ENCODE measurements at regions not wholly inside any gene's neighbourhood (a gene's known extent, or its start where the extent isn't known, plus 50 kb on each side); places are given as distances from the start of the nearest gene placed in this dataset.

DNA sequence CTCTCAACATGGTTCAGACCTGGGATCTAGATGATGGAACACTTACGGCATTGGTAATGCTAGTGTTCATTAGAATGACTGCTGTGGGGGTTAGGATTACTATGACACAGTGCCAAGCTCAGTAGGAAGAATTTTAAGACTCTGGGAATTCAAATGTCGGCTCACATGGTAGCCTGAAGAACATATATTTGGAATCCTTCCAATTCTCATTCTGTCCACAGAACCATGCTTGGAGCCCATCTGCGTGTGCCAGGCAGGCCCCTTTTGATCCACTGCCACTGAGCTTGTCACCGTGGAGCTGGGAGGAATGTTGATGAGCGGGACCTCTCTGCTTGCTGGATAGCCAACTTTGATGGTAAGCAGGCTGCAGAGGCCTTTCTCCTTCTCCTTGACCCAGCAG is 322.0 kb upstream of the SOX11 start:
- no peak for DNase-seq

DNA sequence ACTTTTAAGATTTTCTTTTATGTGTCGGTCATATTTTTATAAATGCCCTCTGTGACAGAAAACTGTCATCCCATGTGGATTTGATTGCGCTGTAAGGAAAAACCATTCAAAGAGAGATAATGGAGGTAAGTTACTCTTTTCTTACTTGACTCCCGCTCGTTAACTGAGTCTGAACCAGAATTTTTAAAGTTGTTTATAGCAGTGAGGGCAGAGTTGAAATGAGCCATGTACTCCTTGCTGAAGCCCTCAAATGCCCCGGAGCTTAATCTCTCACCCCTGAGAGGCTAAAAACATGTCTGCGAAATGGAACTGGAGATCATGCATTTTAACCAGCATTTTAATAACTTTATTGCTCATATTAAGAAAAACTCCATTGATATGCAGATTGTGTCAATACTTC is 320.0 kb upstream of the SOX11 start:
- DNase-seq, result no peak

DNA sequence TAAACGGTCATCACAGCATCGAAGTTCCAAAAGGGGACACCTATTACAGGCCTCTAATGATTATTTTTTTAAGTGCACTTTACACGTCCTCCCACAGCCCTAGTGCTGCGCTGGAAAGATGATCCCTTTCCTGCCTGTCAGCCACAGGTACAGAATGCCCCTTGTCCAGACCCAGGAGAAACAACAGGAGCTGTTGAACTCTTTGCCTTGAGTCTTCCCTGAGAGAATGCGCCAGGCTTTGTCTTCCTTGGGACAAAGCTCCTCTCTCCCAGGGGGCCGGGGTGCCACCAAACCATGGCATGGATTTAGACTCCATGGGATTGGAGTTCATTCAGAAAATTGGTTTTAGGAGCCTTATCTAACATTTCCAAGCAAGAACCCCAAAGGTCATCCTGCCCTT is 319.0 kb upstream of the SOX11 start:
- no peak for DNase-seq

DNA sequence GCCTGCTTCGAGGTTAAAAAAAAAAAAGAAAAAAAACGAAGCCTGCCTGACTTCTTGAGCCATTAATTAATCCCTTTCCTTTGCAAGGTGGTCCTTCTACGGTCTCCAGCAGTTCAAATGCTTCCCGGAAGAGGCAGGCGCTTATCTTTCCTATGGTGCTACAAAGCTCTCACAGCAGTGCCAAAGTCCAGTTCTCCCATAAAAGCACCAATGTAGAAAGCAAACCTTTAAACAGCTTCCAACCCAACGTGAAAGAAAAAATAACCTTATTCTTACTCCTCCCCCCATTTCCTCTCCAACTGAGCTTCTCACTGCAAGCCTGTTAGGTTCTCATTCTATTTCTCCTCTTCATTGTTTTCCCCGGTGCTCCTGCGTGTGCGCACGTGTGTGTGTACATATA is 317.4 kb upstream of the SOX11 start:
- no peak for DNase-seq

DNA sequence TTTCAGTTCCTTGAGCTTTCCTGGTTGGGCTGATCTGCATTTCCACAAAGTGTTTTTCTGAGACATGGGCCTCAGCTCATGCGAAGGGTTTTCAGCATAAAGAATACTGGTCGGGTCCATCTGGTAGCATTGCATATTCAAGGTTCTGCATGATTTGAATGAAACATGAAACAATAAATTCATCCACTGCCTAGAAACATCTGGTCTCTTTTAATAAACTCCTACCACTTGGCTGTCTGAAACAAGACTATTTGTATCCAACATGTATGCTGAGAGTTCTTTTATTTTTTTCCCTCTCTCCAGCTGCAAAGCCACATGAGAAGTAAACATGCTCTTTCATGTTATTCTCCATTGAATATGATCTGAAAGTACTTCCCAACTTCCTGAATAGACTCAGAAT is 314.9 kb upstream of the SOX11 start:
- DNase-seq, result no peak

DNA sequence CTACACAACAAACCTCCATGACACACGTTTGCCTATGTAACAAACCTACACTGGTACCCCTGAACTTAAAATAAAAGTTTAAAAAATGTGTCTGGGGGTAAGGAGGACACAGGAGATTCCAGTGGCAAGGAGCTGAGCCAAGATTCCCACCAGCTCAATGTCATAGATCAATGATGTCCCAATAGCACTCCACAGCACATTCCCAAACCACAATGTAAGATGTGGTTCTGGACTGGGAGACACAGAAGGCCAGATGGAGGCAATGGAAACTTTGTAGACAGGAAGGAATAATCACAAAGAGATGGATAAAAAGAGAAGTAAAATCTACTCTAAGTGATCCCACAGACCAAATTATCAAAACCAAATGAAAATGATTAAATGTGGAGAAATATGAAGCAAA is 312.4 kb upstream of the SOX11 start:
- no peak for DNase-seq

DNA sequence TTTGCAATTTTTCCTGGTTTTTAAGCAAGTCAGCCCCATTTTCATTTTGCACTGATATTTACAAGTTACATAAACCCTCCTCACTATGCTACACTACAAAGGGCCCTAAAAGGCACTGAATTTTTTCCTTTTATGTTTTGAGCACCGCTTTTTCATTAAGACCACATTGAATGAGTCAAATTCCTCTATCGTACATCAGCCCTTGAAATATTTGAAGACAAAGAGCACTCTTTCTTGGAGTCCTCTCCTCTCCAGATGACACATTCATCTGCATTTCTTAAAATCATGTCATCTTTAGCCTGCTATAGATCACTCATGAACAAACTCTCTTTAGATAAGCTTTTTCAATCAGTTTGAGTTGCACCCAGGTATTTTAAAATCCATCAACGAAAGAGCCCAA is 306.6 kb upstream of the SOX11 start:
- DNase-seq, result no peak

DNA sequence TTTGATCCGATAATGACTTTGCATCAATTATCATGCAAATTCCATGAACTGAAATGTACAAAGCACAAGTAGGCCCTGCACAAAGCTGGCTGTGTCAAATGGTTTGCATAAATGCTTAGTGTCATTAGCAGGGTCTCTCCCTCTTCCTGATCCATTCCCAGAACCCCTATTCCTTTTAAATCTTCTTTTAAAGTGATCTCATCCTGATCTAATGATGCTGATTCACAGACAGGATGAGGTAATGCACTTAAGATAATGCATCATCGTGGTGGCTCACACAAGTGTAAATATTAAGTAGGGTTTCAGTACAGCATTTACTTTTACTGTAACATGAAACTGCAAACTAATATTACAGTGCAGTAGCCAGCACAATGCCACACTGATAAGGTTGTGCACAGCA is 304.8 kb upstream of the SOX11 start:
- DNase-seq, result no peak

DNA sequence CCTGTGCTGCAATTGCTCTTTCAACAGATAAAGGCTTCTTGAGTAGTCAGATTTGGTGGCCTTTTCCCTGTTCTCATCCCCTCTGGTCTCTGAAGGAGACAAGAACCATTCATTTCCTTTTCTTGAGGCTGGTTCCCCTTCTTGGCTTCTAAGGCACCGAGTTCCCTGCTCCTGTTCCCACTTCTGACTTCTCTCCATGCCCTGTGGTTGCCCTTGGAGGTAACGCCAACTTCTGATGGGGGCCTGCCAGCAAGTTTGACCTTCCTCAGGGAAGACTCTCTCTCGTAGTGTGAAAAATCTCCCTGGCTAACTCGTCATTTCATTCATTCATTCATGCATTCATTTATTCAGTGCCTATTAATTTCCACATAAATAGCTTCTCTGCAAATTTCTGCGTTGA is 302.4 kb upstream of the SOX11 start:
- no peak for DNase-seq

DNA sequence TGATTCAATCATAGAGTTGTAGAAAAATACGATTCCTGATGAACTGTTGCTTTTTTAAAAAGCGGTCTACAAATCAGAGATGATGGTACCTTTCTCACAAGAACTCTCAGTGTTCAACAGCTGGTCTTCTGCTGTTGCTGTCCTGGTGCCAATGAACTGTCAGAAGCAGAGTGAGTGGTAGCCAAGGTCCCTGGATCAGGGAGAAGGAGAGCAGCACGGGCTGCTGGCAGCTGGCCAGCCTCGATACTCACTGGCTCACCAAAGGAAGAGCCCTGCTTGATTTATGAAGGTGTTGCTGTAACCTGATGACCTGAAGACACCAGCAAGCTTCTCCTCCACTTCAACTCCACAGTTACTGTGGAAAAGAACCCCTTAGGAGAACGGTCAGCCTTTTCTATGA is 300.8 kb upstream of the SOX11 start:
- DNase-seq, result no peak

DNA sequence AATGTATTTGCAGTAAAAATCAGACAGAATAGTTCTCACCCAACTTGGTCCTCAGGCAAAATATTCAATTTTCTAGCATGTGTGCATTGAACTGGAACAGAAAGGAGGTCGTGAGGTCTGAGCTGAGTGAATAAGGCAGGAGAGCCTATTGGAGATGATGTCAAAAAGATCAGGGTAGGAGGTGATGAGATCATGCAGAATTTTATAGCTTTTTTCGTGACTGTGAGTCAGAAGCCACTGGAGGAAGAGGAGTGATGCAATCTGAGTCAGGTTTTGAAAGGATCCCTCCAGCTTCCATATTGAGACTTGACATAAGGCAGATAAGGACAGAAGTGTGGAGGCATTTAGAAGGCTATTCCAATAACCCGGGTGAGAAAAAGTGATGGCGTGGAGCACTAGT is 299.5 kb upstream of the SOX11 start:
- DNase-seq, result no peak

DNA sequence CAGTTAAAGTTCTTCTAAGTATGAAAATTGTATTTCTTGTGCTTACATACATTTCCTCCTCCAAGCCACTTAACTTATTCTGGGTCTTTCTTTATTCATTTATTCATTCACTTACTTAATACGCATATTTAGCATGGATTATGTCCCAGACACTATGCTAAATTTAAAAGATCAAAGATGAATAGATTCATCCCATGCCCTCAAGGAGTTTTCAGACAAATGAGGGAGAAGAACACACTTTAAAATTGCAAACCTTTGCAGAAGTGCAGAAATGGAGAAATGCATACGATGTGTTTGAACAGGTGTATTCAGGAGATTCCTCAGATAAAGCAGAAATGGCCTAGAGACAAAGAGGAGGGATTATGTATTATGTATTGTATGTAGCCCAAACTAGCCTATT is 298.7 kb upstream of the SOX11 start:
- DNase-seq, result no peak

DNA sequence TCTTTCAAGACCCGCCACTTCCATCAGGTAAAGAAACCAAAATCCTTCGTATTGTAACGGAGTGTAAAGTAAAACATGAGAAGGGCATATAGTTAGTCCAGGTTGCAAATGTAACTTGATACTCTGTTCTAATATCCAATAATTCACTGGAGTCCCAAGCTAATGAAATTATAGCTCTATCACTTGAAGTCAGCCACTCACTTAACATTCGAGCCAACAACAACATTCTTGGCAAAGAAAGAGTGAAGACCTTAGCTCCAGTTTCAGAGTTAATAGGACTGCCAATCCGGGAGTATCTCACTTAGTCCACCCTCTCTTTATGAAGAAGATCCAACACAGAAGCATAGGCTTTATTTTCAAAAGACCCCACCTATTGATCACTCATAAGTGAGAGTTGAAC is 298.0 kb upstream of the SOX11 start:
- no peak for DNase-seq

DNA sequence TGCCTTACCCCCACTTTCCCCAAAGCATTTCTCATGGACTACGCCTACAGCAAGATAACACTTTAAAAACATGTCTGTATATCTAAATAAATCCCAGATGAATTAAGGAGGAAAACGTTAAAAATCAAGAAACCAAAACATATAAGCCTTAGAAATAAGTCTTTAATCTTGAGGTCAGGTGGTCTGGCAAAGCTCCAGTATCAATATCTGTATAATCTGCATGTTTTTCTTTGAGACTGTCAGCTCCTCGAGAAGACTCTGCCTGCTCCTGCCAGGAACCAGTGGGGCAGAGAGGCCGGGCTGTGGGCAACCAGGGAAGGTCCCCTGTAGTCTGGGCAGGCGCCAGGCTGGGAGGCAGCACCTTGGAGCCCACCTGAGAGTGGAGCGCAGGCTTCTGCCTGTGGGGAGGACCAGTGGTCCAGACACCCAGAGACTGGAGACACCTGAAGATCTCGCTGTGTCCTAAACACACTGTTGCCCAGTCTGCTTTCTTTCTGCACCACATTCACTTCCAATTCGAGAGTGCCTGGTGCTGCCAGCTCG is 291.0 kb upstream of the SOX11 start:
- DNase-seq, result no peak

DNA sequence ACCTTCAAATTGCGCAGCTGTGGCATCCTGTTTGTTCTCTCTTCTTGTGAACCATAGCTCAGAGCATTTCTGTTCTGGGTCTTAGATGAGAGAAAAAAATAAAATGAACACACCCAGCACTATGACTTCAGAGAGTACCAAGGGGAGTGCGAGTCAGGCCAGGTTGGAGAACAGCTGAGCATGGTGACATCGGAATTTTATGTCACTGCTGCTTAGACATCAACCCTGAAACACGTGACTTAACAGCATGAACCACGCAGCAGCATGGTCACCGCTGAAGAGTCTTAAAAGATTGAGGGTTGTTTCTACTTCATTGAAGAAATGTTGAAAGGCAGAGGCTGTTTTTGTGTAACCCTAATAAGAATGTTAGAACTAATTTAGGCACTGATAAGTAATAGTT is 288.8 kb upstream of the SOX11 start:
- no peak for DNase-seq

DNA sequence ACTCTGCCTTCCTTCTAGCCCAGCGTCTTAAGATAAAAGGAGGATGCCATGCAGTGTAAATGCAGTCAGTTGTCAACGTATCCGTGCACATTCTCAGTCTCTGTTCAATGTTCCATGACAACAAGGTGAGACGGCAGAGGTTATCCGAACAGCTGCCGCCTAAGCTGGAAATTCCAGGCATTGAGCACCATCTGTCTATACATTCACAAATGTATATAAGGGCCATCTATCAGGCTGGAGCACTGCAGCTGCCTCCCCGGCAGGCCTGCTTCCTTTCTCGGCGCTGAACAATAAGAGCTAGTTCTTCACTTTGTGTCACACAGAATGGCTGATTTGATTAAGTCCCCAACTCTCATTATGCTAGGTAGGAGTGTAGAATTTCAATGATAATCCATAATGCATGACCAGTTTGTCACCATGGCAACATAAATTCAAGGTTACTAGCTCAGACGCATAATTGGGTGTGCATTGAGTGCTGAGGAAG is 282.2 kb upstream of the SOX11 start:
- no peak for DNase-seq

DNA sequence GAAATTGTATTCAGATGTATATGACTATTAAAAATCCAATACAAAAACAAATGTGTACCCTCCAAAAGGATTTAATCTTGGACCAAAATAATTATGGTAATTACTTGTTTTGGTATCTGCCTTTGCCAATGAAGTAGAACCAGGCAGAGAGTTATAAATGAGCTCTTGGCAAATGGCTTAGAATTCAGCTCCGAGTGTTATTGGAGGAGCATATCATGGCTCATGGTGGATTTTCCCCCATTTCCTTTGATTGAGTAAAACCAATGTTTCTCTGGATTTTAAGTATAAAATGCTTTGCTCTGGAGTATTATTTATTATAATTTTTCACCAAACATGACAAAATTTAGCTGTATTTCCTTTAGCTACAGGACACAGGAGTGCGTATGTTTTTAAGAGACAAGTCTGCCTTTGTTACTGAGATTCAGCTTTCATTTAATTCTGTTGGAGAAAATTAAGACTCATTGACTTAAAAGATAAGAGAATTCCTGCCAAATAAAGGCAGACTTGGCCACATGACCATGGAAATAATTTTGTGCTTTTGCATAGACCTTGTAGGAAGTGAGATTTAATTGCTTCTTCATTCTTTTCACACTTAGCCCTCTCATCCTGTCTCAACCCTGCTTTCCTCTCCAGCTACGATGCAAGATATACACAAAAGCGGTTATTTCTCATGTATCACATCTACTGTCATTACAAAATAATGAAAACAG is 281.0 kb upstream of the SOX11 start:
- DNase-seq, result no peak

DNA sequence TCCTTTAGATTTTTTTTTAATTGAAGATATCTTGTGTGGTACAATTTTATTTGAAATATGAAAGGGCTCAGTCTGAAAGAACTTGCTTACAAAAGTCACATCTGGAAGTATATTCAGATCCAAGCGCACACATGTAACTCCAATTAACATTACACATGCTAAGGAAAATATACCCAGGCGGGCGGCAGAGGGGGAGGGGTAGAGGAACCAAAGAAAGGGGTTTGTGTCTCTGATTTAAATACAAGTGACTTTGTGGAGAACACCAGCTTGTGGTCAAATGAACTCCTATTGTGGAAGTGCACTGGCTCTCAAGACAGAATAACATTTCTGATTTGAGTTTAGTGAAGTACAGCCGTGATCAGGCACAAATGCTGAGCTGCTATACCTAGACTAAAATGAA is 280.2 kb upstream of the SOX11 start:
- no peak for DNase-seq

DNA sequence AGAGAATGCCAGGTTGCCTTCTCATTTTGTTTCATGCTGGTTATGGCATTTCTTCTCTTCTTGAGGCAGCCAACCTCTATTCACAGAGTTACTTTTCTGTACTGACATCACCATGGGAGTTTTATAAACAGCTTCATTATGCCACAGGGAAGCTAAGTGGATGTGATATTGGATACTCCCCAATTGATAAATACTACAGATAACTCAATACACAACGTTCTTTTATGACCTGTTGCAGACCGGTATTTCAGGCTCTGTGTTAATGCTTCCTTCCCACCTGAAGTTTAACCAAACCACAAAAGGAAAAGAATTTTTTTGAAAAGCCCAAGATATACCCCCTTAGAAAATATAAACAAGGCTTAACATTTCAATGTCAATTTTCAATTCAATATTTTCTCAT is 258.3 kb upstream of the SOX11 start:
- no peak for DNase-seq

DNA sequence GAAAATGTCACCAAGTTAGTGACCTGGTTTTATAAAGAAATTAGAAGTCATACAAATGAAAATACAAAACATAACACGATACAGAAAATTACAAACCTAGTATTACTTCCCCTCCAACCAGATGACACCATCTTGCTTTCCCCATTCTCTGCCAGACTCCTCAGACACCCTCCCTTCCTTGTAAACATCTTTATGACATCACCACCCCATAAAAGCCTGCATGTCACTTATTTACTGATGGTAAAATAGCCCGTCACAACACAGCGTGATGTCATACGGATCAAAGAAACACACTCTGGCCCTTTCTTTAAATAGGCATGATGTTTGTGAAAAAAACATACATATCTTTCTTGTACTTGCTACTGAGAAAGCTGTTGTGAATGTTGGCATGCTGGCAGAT is 254.8 kb upstream of the SOX11 start:
- DNase-seq, result no peak

DNA sequence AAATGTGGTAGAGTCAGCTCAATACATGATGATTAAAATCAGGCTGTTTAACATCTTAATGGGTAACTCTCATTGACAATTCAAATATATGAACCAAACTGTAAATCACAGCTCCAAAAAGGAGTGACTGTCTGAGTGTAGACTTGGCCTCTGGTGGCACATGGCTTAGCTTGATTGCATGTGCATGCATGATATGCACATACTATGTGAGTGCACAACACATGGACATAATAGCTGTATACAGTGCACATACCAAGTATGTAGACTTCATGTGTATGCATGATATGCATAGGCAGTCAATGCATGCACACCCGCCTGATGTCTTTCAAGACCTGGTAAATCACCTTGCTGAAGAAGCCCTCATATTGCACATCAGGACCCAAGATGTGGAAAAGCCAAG is 252.0 kb upstream of the SOX11 start:
- no peak for DNase-seq

DNA sequence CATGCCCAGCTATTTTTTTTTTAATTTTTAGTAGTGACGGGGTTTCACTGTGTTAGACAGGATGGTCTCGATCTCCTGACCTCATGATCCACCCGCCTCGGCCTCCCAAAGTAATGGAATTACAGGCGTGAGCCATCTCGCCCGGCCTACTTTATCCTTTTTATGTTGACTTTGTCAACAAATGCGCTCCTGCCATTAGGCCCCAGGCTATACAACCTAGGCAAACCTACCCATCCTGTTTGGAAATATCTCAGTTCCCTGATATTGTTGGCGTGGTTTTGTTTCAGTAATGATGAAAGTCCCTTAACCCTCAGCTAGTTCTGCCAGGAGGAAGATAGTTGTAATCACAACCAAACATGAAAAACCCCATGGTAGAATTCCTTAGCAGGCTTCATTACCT is 249.4 kb upstream of the SOX11 start:
- DNase-seq, result no peak

DNA sequence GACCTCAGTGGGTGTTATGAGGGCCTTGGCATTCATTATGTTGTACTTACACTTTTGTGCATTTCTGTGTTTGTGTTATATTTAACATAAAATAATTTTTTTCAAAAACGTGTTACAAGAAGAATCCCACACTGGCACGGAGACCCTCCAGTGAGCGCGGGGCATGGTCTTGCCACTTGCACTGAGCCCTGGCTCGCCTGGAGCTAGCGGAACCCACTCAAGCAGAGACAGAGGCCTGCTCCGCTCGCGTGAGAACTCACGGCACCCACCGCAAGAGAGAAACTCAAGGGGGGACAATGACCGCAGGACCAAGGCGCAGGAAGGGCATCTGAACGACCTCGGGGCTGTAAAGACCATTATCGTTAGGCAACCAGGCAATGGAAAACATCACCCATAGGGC is 248.0 kb upstream of the SOX11 start:
- no peak for DNase-seq

DNA sequence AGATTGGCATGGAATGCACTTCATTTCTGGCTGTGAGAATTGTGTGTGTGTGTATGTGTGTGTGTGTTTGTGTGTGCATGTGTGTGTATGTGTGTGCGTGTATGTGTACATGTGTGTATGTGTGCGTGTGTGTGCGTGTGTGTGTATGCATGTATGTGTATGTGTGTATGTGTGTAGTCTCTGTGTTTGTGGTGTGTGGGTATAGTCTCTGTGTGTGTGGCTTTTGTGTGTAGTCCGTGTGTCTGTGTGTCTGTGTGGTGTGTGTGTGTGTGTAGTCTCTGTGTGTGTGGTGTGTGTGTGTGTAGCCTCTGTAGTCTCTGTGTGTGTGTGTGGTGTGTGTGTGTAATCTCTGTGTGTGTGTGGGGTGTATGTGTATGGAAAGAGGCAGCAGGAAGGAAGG is 247.3 kb upstream of the SOX11 start:
- DNase-seq, result no peak

DNA sequence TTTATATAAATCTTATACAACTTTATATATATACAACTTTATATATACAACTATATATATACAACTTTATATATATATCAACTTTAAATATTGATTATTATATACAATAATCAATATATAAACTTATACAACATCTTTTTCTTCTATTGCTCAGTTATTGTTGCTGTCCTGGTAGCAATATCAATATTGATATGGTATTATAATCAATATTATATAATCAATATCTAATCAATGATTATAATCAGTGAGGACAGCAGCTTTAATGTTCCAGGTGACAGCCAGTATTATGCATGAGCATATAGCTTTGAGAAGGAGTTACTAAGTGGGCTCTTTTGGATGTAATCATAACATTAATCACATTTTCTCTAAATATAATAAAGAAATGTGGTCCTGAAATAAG is 242.3 kb upstream of the SOX11 start:
- no peak for DNase-seq

Data from stimulated activated CD4-positive, alpha-beta T cell treated with anti-CD3 and anti-CD28 coated beads, Interleukin-2, amount 100 ng/mL, for 24 hours (primary cell).